Thymus (tissue), 11 donors: ENCODE measurements at regions not wholly inside any gene's neighbourhood (a gene's known extent, or its start where the extent isn't known, plus 50 kb on each side); places are given as distances from the start of the nearest gene placed in this dataset.

ENCODE experiments used
- DNase-seq, 9 donors: peaks; one replicate each; pipeline ENCODE4 v3.0.0-alpha.2; 2013; ENCODE audit warnings: low spot score in 9 of 9, low read depth in 6 of 9, missing footprints in 1 of 9
- H3K27ac ChIP-seq, 2 donors: one replicate each; pipeline ENCODE4 v1.5.1; 2013; ENCODE audit warnings: control low read depth in 1 of 2, low read depth in 1 of 2, low read length in 1 of 2, mild to moderate bottlenecking in 1 of 2, moderate library complexity in 1 of 2
- H3K27me3 ChIP-seq, 2 donors: one replicate each; pipeline ENCODE4 v1.5.1; 2013; ENCODE audit warnings: low read length in 1 of 2; ENCODE audit not compliant: control insufficient read depth in 2 of 2, insufficient read depth in 1 of 2
- H3K36me3 ChIP-seq, 2 donors: one replicate each; pipeline ENCODE4 v1.5.1; 2013; ENCODE audit warnings: low read length in 1 of 2, mild to moderate bottlenecking in 1 of 2, moderate library complexity in 1 of 2; ENCODE audit not compliant: control insufficient read depth in 2 of 2, insufficient read depth in 2 of 2
- H3K4me1 ChIP-seq, 2 donors: one replicate each; pipeline ENCODE4 v1.5.1; 2013; ENCODE audit warnings: low read length in 2 of 2; ENCODE audit not compliant: control insufficient read depth in 2 of 2, insufficient read depth in 2 of 2
- H3K4me3 ChIP-seq, 2 donors: one replicate each; pipeline ENCODE4 v1.5.1; 2013; ENCODE audit warnings: low read length in 2 of 2, control low read depth in 1 of 2, mild to moderate bottlenecking in 1 of 2
- H3K9me3 ChIP-seq, 2 donors: one replicate each; pipeline ENCODE4 v1.5.1; 2013; ENCODE audit warnings: low read length in 1 of 2, mild to moderate bottlenecking in 1 of 2; ENCODE audit not compliant: control insufficient read depth in 2 of 2, insufficient read depth in 1 of 2
- WGBS: extraction: QIAGEN DNeasy Blood & Tissue Kit; methylation state at CpG from one replicate; pipeline ENCODE4 v1.1.7; 2013; 5-methylcytosine and 5-hydroxymethylcytosine counted together
- donor health status: healthy.

DNA sequence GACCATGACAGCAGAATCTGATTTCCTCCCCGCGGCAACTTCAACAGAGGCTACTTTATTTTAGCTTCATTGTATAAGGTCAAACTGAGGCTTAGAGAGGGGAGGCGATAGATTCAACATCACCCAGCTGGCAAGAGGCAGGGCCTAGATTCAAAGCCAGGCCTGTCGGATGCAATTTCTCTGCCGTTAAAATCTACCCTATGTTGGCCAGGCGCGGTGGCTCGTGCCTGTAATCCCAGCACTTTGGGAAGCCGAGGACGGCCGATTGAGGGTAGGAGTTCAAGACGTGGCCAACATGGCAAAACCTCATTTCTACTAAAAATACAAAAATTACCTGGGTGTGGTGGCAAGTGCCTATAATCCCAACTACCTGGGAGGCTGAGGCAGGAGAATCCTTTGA is 182.2 kb downstream of the BCOR start:
- WGBS, result over 99% methylated on average over 12 of the region's 12 CpGs
- Histone ChIP-seq H3K4me3 (no peak overlapping the region), H3K36me3 (no peaks in the 10 kb centered on the region), H3K27me3 (no peaks in the 10 kb centered on the region), H3K4me1 (no peaks in the 10 kb centered on the region), H3K9me3 (peaks cover 0 to 5% of the 10 kb centered on the region in 2 donors), H3K27ac (no peak overlapping the region)
- DNase-seq, result no peak

DNA sequence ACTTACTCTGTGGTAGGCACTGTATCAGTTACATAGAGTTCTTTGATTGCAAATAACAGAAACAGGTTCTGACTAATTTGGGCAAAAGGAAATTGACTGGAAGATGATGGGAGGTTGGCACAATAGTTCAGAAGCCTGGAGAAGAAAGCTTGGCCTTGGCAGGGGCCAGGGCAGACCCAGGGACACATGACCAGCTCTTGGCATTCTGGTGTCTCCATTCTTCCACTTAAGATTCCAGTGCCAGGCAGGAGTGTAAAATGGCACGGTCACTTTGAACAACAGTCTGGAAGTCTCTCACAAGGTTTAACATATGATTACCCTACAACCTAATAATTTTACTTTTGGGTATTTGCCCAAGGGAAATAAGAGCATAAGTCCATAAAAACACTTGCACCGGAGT is 175.9 kb downstream of the BCOR start:
- Histone ChIP-seq H3K27me3 (no peaks in the 10 kb centered on the region), H3K9me3 (no peaks in the 10 kb centered on the region), H3K4me3 (no peak overlapping the region), H3K36me3 (no peaks in the 10 kb centered on the region), H3K27ac (no peak overlapping the region), H3K4me1 (no peaks in the 10 kb centered on the region)
- WGBS, result 97% methylated on average over 2 of the region's 2 CpGs
- DNase-seq, result no peak

DNA sequence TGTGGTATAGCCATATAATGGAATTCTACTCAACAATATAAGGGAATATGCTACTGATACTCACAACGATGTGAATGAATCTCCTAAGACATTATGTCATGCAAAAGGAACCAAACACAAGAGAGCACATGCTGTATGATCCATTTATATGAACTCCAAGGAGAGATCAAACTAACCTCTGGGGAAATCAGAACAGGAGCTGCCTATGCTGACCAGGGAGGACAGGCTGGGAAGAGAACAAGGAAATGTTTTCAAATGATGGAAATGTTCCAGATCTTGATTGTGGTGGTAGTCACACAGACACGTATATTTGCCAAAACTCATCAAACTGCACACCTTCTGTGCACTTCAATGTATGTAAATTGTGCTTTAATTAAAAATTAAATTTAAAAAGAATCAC is 175.3 kb downstream of the BCOR start:
- 99% methylated on average over 2 of the region's 2 CpGs for WGBS
- Histone ChIP-seq H3K9me3 (no peaks in the 10 kb centered on the region), H3K4me3 (no peak overlapping the region), H3K27ac (no peak overlapping the region), H3K4me1 (no peaks in the 10 kb centered on the region), H3K27me3 (no peaks in the 10 kb centered on the region), H3K36me3 (no peaks in the 10 kb centered on the region)
- no peak for DNase-seq

DNA sequence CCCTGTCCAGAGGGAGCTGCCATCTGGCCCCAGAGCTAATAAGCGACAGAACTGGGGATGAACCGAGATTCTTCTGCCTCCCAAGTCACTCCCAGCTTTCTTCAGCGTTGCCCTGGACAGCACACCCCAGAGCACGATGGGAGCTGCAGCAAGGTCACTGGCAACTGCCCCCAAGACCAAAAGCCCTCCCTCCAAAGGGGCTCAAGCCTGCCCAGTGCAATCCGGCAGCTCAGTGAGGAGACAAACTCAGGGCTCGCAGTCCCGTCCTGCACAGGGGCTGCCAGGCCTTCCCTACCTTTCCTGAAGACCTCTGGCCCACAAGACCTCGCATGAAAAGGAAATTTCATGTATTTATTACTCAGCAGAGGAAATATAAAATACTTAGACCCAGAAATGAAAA is 174.8 kb downstream of the BCOR start:
- Histone ChIP-seq H3K36me3 (no peaks in the 10 kb centered on the region), H3K27ac (no peak overlapping the region), H3K27me3 (no peaks in the 10 kb centered on the region), H3K9me3 (no peaks in the 10 kb centered on the region), H3K4me3 (no peak overlapping the region), H3K4me1 (no peaks in the 10 kb centered on the region)
- 98% methylated on average over 8 of the region's 8 CpGs for WGBS
- no peak for DNase-seq

DNA sequence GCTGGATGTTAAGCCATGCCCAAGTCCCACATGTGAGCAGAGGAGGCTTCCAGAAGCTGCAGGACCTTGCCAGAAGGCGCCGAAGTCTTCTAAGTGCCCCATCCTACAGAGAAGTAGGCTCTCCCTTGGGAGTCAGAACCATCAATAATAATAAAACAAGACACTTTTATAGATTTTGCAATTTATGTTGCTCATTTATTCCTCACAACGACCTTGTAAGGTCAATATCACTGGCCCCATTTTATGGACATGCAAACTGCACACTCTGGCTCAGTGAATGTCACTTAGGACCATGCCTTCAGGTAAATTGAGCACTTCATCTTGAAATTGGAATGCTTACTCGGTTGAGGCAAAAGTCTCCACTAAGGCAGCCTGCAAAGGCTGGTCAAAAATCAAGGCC is 170.4 kb downstream of the BCOR start:
- H3K9me3 ChIP-seq, result no peaks in the 10 kb centered on the region
- WGBS, result 98% methylated on average over 4 of the region's 4 CpGs
- H3K4me3 ChIP-seq, result no peak overlapping the region
- DNase-seq, result no peak
- no peaks in the 10 kb centered on the region for H3K27me3 ChIP-seq
- H3K4me1 ChIP-seq, result no peaks in the 10 kb centered on the region
- no peaks in the 10 kb centered on the region for H3K36me3 ChIP-seq
- no peak overlapping the region for H3K27ac ChIP-seq

DNA sequence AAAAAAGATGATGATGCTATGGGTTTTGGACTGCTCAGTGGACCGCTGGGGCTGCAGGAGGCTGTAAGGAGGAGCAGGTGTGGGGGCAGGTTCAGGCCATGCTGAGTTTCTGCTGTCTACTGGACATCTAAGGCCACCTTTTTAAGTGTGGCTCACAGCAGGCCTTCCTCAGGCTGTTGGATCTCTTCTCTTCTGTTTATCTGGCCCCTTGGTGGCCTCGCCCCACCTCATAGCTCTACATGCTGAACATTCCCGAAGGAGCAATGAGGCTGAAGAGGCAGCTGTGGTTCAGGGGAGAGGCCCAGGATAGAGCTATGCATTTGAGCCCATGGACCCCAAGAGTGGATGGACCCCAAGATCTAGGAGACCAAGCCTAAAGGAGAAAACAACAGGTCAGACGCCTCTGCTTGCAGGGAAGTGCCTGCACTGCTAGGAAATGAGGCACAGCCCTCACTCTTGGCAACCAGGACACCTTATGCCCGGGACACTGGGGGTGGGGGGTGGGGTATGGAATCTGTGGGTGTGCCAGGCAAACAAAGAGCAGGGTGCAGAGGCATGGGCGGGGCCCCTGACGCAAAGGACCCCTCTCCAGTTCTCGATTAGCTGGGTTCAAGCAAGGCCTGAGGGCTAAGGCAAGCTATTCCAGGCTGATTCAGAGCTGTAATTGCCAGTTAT is 168.9 kb downstream of the BCOR start:
- Histone ChIP-seq H3K4me1 (no peaks in the 10 kb centered on the region), H3K9me3 (no peaks in the 10 kb centered on the region), H3K27me3 (no peaks in the 10 kb centered on the region), H3K4me3 (no peak overlapping the region), H3K36me3 (no peaks in the 10 kb centered on the region), H3K27ac (no peak overlapping the region)
- no peak for DNase-seq
- WGBS, result 97% methylated on average over 8 of the region's 8 CpGs

DNA sequence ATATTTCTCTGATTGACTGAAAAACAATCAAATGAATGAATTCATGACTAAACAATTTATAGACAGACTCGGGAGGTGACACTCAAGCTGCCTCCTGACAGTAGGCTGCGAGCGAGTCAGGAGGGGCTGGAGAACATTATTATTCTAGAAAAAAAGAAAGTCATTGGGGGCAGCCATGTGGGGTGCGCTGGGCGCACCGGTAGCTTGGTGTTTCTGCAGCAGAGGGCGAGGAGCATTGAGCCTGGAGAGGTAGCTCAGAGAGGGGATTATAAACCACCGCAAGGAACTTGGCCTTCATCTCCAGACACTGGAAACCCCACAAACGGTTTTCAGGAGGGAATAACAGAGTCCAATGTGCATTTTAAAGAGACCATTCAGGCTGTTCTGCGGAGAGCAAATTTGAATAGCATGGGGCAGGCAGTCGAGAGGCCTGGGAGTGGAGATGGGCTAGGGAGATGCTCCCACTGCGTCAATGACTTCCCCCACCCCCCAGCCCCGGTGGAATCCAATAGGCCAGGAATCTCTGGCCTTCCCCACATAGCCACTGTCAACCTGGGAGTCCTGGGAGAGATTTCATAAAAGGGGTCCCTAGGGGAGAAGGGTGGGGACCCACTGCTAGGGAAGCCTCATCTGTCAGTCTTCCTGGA is 168.3 kb downstream of the BCOR start:
- Histone ChIP-seq H3K36me3 (no peaks in the 10 kb centered on the region), H3K27ac (no peak overlapping the region), H3K27me3 (no peaks in the 10 kb centered on the region), H3K4me1 (no peaks in the 10 kb centered on the region), H3K9me3 (no peaks in the 10 kb centered on the region), H3K4me3 (no peak overlapping the region)
- DNase-seq, result no peak
- WGBS, result 96% methylated on average over 13 of the region's 13 CpGs

DNA sequence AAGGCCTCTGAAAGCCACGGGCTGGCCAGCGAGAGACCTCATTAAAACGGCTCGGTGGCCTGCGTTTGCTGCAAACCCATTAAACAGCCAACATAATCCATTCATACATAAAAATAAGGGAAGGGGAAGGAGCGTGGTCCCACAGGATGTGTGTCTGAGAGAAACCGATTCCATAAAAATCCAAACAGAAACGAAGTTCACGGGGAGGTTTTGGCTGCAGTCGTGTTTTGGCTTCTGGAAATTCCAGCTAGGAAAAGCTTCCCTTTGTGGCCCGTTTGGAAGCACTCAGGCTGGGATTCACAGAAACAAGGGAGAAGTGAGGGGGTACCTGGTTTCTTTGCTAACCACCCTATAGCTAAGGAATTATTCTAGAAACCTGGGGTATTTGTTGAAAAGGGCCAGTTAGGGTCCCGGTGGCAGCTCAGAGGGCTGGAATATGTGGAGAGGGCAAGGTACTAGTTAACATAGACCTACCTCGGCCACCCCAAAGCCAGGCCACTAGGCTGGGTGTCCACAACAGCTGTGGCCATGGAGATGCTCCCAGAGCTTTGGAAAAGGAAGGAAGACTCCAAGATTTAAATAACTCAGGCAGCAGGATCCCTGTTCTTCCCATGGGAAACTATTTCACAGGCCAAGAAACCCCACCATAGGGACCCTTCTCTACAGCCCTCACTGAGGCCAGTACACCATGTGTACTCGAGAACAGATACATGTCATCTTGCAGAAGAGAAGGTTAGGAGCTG is 166.8 kb downstream of the BCOR start:
- WGBS, result 95% methylated on average over 14 of the region's 14 CpGs
- H3K9me3 ChIP-seq, result no peaks in the 10 kb centered on the region
- H3K27ac ChIP-seq, result no peak overlapping the region
- no peaks in the 10 kb centered on the region for H3K36me3 ChIP-seq
- H3K27me3 ChIP-seq, result no peaks in the 10 kb centered on the region
- no peak for DNase-seq
- H3K4me1 ChIP-seq, result peaks cover 0 to 2% of the 10 kb centered on the region in 2 donors
- H3K4me3 ChIP-seq, result no peak overlapping the region

DNA sequence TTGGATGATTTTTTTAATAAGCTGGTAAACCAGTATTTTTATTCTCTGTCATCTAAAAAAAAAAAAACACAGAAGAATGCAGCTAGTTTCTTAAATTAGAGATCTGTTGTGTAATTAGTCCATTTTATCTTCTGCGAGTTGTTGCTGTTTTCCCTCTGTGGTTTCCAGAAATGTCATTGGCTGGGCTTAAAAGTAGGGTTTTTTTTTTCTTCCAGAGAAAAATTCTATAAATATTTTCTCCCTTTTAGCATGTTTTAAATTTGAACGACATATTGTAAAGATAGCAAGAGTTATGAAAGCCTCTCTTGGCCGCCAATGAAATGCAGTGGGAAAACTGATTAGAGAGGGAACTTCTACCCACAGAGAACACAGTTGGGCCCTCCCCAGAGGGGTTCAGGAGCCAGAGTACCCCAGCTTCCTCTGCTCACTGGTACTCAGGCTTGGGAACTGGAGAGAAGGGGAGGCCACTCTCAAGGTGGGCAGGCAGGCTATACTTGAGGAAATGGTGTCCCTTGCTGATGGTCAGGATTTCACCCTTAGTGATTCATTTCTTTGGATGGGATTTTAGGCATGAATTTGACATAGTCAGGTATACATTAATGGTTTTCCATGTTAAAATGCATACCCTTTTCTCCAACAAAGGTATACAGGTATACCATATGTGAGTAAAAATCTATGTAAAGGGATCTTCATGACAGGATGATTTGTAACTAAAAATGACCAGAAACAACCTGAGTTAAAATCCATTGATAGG is 166.1 kb downstream of the BCOR start:
- Histone ChIP-seq H3K9me3 (no peaks in the 10 kb centered on the region), H3K36me3 (no peaks in the 10 kb centered on the region), H3K4me1 (peaks cover 0 to 9% of the 10 kb centered on the region in 2 donors), H3K4me3 (no peak overlapping the region), H3K27ac (no peak overlapping the region), H3K27me3 (no peaks in the 10 kb centered on the region)
- 90% methylated on average over 3 of the region's 3 CpGs for WGBS
- DNase-seq, result no peak
